B cell (primary cell): ENCODE measurements at regions not wholly inside any gene's neighbourhood (a gene's known extent, or its start where the extent isn't known, plus 50 kb on each side); places are given as distances from the start of the nearest gene placed in this dataset.

Source experiments
- CTCF ChIP-seq: fragments of 200-600 bp; IDR thresholded peaks from one replicate; pipeline ENCODE4 v1.8.0; 2022; ENCODE audit warnings: antibody characterized with exemption, mild to moderate bottlenecking
- EZH2 ChIP-seq: IDR thresholded peaks from 2 replicates; pipeline ENCODE4 v1.6.1; 2012; ENCODE audit warnings: borderline replicate concordance, low read depth, mild to moderate bottlenecking, moderate library complexity, low read length; ENCODE audit not compliant: insufficient read depth, poor library complexity, severe bottlenecking

- no peak for TF ChIP-seq EZH2
- no peak for TF ChIP-seq CTCF
Measured at GRCh38 chr18:73913505-73913904, 234.1 kb downstream of the FBXO15 start.
